ENCODE measurements at regions not wholly inside any gene's neighbourhood (a gene's known extent, or its start where the extent isn't known, plus 50 kb on each side); places are given as distances from the start of the nearest gene placed in this dataset.

DNA sequence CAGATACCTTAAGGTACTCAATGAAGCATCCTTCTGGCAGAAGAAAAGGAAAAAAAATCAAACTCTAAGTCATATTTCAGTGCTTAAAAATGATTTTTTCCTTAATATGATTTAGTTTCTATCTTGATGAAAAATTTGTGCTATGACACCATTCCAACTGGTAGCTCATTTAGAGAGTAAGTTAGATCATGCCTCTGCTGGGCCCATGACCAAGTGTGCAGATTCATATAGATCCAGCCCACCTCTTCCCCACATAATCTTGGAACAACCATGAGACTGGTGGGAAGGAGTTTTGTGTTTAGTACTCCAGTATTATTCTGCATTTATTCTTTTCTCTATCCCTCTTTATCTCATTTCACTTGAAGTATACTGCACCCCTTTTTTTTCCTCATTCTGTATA is 908.3 kb downstream of the KCNMA1 start:
- Histone ChIP-seq H3K27ac (ENCODE audit: low read length) (no peak overlapping the region), H3K9me3 (no peaks in the 10 kb centered on the region), H3K36me3 (ENCODE audit: control insufficient read depth in 2 of 2, extremely low read depth in 1 of 2, insufficient read depth in 1 of 2, low read length in 1 of 2) (no peaks in the 10 kb centered on the region), H3K4me1 (ENCODE audit: control insufficient read depth in 1 of 2, extremely low read depth in 1 of 2, insufficient read depth in 2 of 2, low read length in 2 of 2) (no peaks in the 10 kb centered on the region), H3K27me3 (replicated peaks in 1 of 2; ENCODE audit: control insufficient read depth in 2 of 2, extremely low read depth in 1 of 2, insufficient read depth in 2 of 2, low read length in 1 of 2) (no peaks in the 10 kb centered on the region), H3K4me3 (ENCODE audit: control insufficient read depth in 1 of 2, extremely low read depth in 1 of 2, low read length in 1 of 2) (no peak overlapping the region)
- H3K4me1 Mint-ChIP-seq = no peaks in the 10 kb centered on the region
- H3K36me3 Mint-ChIP-seq = no peaks in the 10 kb centered on the region
- H3K4me3 Mint-ChIP-seq = no peak overlapping the region
- ATAC-seq (replicated peaks in 1 of 4) (no peak), DNase-seq (no peak)
- peaks cover 14 to 20% (median 19%) of the 10 kb centered on the region in 3 donors for H3K9me3 Mint-ChIP-seq
- CTCF ChIA-PET = no interaction called here
- H3K27ac Mint-ChIP-seq = no peak overlapping the region
- H3K27me3 Mint-ChIP-seq = no peaks in the 10 kb centered on the region
- POLR2A ChIA-PET = no interaction called here

DNA sequence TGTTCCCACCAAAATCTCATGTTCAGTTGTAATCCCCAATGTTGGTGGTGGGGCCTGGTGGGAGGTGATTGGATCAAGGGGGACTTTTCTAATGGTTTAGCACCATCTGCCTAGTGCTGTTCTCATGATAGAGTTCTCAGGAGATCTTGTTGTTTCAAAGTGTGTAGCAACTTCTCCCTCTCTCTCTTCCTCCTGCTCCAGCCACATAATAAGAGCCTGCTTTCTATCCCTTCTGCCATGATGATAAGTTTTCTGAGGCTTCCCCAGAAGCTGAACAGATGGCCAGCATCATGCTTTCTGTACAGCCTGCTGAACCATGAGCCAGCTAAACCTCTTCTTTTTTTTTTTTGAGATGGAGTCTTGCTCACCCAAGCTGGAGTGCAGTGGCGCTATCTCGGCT is 910.6 kb downstream of the KCNMA1 start:
- no CpG with 5 or more reads among the region's 2 CpGs for WGBS (ENCODE audit: insufficient coverage)
- H3K4me1 Mint-ChIP-seq = no peaks in the 10 kb centered on the region
- ATAC-seq (replicated peaks in 1 of 4) (no peak), DNase-seq (no peak)
- POLR2A ChIA-PET = no interaction called here
- CTCF ChIA-PET = no interaction called here
- Histone ChIP-seq H3K27ac (ENCODE audit: low read length) (no peak overlapping the region), H3K4me3 (ENCODE audit: control insufficient read depth in 1 of 2, extremely low read depth in 1 of 2, low read length in 1 of 2) (no peak overlapping the region), H3K9me3 (no peaks in the 10 kb centered on the region), H3K27me3 (replicated peaks in 1 of 2; ENCODE audit: control insufficient read depth in 2 of 2, extremely low read depth in 1 of 2, insufficient read depth in 2 of 2, low read length in 1 of 2) (no peaks in the 10 kb centered on the region), H3K4me1 (ENCODE audit: control insufficient read depth in 1 of 2, extremely low read depth in 1 of 2, insufficient read depth in 2 of 2, low read length in 2 of 2) (no peaks in the 10 kb centered on the region), H3K36me3 (ENCODE audit: control insufficient read depth in 2 of 2, extremely low read depth in 1 of 2, insufficient read depth in 1 of 2, low read length in 1 of 2) (no peaks in the 10 kb centered on the region)
- peaks cover 7 to 12% (median 11%) of the 10 kb centered on the region in 3 donors for H3K9me3 Mint-ChIP-seq
- no peaks in the 10 kb centered on the region for H3K27me3 Mint-ChIP-seq
- no peaks in the 10 kb centered on the region for H3K36me3 Mint-ChIP-seq
- no peak overlapping the region for H3K4me3 Mint-ChIP-seq
- H3K27ac Mint-ChIP-seq = no peak overlapping the region

DNA sequence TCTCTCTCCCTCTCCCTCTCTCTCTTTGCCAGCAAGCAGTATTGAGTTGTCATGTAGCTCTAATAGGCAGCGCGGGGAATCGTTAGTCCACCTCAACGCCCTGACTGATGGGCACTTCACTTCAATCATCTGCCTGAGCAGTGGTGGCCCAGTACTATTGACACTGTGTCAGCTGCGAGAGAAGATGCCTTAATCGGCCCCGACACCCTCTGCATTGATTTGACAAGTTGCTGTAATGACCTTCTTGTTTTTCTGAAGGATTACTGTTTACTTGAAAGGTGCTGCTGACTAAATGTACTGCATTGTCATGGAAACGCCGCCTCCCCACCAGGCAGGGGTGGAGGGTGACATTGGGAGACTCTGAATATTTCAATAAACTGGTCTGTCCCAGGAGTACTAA is 913.8 kb downstream of the KCNMA1 start:
- Mint-ChIP-seq H3K4me3 (no peak overlapping the region), H3K36me3 (no peaks in the 10 kb centered on the region), H3K27me3 (no peaks in the 10 kb centered on the region), H3K27ac (no peak overlapping the region), H3K9me3 (peaks cover 0 to 3% (median 0%) of the 10 kb centered on the region in 3 donors), H3K4me1 (no peaks in the 10 kb centered on the region)
- ChIA-PET CTCF (no interaction called here), POLR2A (no interaction called here)
- H3K9me3 ChIP-seq = no peaks in the 10 kb centered on the region
- WGBS (ENCODE audit: insufficient coverage) = 80% methylated on average over 4 of the region's 9 CpGs
- H3K27me3 ChIP-seq (replicated peaks in 1 of 2; ENCODE audit: control insufficient read depth in 2 of 2, extremely low read depth in 1 of 2, insufficient read depth in 2 of 2, low read length in 1 of 2) = no peaks in the 10 kb centered on the region
- no peaks in the 10 kb centered on the region for H3K4me1 ChIP-seq (ENCODE audit: control insufficient read depth in 1 of 2, extremely low read depth in 1 of 2, insufficient read depth in 2 of 2, low read length in 2 of 2)
- DNase-seq = no peak
- H3K36me3 ChIP-seq (ENCODE audit: control insufficient read depth in 2 of 2, extremely low read depth in 1 of 2, insufficient read depth in 1 of 2, low read length in 1 of 2) = no peaks in the 10 kb centered on the region
- no peak for ATAC-seq (replicated peaks in 1 of 4)
- no peak overlapping the region for H3K4me3 ChIP-seq (ENCODE audit: control insufficient read depth in 1 of 2, extremely low read depth in 1 of 2, low read length in 1 of 2)
- H3K27ac ChIP-seq (ENCODE audit: low read length) = no peak overlapping the region

DNA sequence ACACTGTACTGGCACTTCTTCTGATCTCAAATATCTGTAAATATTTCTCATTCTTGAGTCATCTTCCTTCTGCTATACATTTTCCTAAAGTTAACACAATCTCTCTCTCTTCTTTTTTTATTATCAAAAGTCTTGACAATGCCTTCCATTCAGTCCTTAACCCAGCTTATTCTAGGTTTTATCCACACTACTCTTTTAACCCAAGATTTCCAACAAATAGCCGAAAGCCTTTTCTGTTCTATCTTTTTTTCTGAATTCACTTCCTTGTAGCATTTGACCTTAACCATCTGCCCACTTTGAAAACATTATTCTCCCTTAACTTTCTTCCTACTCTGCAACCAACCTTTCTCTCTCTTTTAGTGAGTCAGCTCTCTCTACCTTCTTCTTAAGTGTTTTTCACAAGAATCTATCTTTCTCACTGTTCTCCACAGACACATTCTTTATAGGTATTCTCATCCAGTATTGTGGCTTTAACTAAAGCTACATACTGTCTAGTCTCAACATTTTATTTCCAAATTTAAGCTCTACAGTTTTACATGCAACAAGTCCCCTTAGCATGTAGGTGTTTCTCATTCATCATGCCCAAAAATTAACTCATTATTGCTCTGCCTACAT is 915.6 kb downstream of the KCNMA1 start:
- no peaks in the 10 kb centered on the region for H3K4me1 ChIP-seq (ENCODE audit: control insufficient read depth in 1 of 2, extremely low read depth in 1 of 2, insufficient read depth in 2 of 2, low read length in 2 of 2)
- DNase-seq (no peak), ATAC-seq (replicated peaks in 1 of 4) (no peak)
- CTCF ChIA-PET = no interaction called here
- no peaks in the 10 kb centered on the region for H3K9me3 ChIP-seq
- Mint-ChIP-seq H3K9me3 (peaks cover 0 to 3% (median 3%) of the 10 kb centered on the region in 3 donors), H3K36me3 (no peaks in the 10 kb centered on the region), H3K4me3 (no peak overlapping the region), H3K27ac (no peak overlapping the region), H3K4me1 (no peaks in the 10 kb centered on the region), H3K27me3 (no peaks in the 10 kb centered on the region)
- no peaks in the 10 kb centered on the region for H3K36me3 ChIP-seq (ENCODE audit: control insufficient read depth in 2 of 2, extremely low read depth in 1 of 2, insufficient read depth in 1 of 2, low read length in 1 of 2)
- POLR2A ChIA-PET = no interaction called here
- H3K27ac ChIP-seq (ENCODE audit: low read length) = no peak overlapping the region
- H3K27me3 ChIP-seq (replicated peaks in 1 of 2; ENCODE audit: control insufficient read depth in 2 of 2, extremely low read depth in 1 of 2, insufficient read depth in 2 of 2, low read length in 1 of 2) = no peaks in the 10 kb centered on the region
- no peak overlapping the region for H3K4me3 ChIP-seq (ENCODE audit: control insufficient read depth in 1 of 2, extremely low read depth in 1 of 2, low read length in 1 of 2)
- WGBS (ENCODE audit: insufficient coverage) = 100% methylated on average over 1 of the region's 1 CpG

DNA sequence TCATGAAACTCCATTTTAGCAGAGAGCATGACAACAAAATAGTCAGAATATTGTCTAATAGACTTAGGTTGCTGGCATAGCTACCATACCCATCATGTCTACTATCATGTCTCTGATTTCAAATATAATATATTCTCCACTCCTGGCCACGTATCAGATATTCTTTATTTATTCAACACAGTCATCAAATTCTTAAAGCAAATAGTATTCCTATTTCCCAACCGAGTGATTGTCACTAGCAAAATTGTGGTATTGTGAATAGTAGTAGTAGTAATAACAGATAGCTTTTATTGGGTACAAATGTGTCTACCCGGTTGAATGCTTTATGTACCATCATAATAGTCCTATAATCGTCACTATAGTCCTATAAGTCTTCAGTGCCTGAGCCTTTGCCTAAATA is 918.6 kb downstream of the KCNMA1 start:
- no peak overlapping the region for H3K4me3 Mint-ChIP-seq
- CTCF ChIA-PET = no interaction called here

DNA sequence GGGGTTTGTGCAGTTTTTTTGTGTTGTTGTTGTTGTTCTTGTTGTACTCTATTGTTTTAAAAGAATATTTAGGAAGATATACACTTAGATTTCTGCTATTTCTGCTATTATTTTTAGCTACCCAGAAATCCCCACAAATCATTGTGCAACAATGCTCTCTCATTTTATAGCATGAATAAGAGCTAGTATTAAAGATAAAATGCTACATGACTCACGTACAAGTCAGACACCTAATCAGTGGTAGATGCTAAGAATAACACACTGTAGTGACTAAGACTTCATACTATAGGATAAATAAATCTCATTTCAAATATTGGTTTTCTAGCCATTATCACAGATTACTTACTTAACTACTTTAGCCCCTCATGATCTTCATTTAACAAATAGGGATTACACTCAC is 920.5 kb downstream of the KCNMA1 start:
- Mint-ChIP-seq H3K27ac (no peak overlapping the region), H3K27me3 (no peaks in the 10 kb centered on the region), H3K4me3 (no peak overlapping the region), H3K36me3 (no peaks in the 10 kb centered on the region), H3K9me3 (peaks cover 3 to 17% (median 6%) of the 10 kb centered on the region in 3 donors), H3K4me1 (peaks cover 0 to 6% (median 0%) of the 10 kb centered on the region in 3 donors)
- ChIA-PET CTCF (no interaction called here), POLR2A (no interaction called here)
- H3K27me3 ChIP-seq (replicated peaks in 1 of 2; ENCODE audit: control insufficient read depth in 2 of 2, extremely low read depth in 1 of 2, insufficient read depth in 2 of 2, low read length in 1 of 2) = no peaks in the 10 kb centered on the region
- WGBS (ENCODE audit: insufficient coverage) = no CpG with 5 or more reads among the region's 1 CpG
- no peak overlapping the region for H3K4me3 ChIP-seq (ENCODE audit: control insufficient read depth in 1 of 2, extremely low read depth in 1 of 2, low read length in 1 of 2)
- H3K4me1 ChIP-seq (ENCODE audit: control insufficient read depth in 1 of 2, extremely low read depth in 1 of 2, insufficient read depth in 2 of 2, low read length in 2 of 2) = no peaks in the 10 kb centered on the region
- H3K9me3 ChIP-seq = no peaks in the 10 kb centered on the region
- no peak for ATAC-seq (replicated peaks in 1 of 4)
- H3K36me3 ChIP-seq (ENCODE audit: control insufficient read depth in 2 of 2, extremely low read depth in 1 of 2, insufficient read depth in 1 of 2, low read length in 1 of 2) = no peaks in the 10 kb centered on the region
- H3K27ac ChIP-seq (ENCODE audit: low read length) = no peak overlapping the region
- DNase-seq = no peak

More for the DNA sequence above, 918.6 kb downstream of the KCNMA1 start:
- Mint-ChIP-seq H3K9me3 (peaks cover 3 to 10% (median 6%) of the 10 kb centered on the region in 3 donors), H3K36me3 (no peaks in the 10 kb centered on the region), H3K27me3 (no peaks in the 10 kb centered on the region), H3K27ac (no peak overlapping the region), H3K4me1 (peaks cover 0 to 6% (median 0%) of the 10 kb centered on the region in 3 donors)
- no peaks in the 10 kb centered on the region for H3K9me3 ChIP-seq
- POLR2A ChIA-PET = interaction anchor here in 1 of 2 donors (0.6 kb wide), 1 partner anchor 83 kb away, joined by 3 read pairs; no protein-coding TSS in a partner anchor
- H3K4me3 ChIP-seq (ENCODE audit: control insufficient read depth in 1 of 2, extremely low read depth in 1 of 2, low read length in 1 of 2) = no peak overlapping the region
- WGBS (ENCODE audit: insufficient coverage) = 67% methylated on average over 1 of the region's 4 CpGs
- H3K27me3 ChIP-seq (replicated peaks in 1 of 2; ENCODE audit: control insufficient read depth in 2 of 2, extremely low read depth in 1 of 2, insufficient read depth in 2 of 2, low read length in 1 of 2) = no peaks in the 10 kb centered on the region
- DNase-seq (no peak), ATAC-seq (replicated peaks in 1 of 4) (no peak)
- no peaks in the 10 kb centered on the region for H3K36me3 ChIP-seq (ENCODE audit: control insufficient read depth in 2 of 2, extremely low read depth in 1 of 2, insufficient read depth in 1 of 2, low read length in 1 of 2)
- H3K4me1 ChIP-seq (ENCODE audit: control insufficient read depth in 1 of 2, extremely low read depth in 1 of 2, insufficient read depth in 2 of 2, low read length in 2 of 2) = no peaks in the 10 kb centered on the region
- H3K27ac ChIP-seq (ENCODE audit: low read length) = no peak overlapping the region
